ENCODE measurements at regions not wholly inside any gene's neighbourhood (a gene's known extent, or its start where the extent isn't known, plus 50 kb on each side); places are given as distances from the start of the nearest gene placed in this dataset.

- no peak overlapping the region for H3K27ac ChIP-seq (ENCODE audit: poor library complexity, severe bottlenecking)
- ATAC-seq (ENCODE audit: low read depth) (no peak), DNase-seq (ENCODE audit: low spot score) (no peak)
- no peaks in the 10 kb centered on the region for H3K4me1 ChIP-seq (ENCODE audit: insufficient read depth, poor library complexity, severe bottlenecking)
- H3K4me3 ChIP-seq (ENCODE audit: severe bottlenecking) = no peak overlapping the region
- no peaks in the 10 kb centered on the region for H3K9me3 ChIP-seq (ENCODE audit: severe bottlenecking)
- no peaks in the 10 kb centered on the region for H3K27me3 ChIP-seq (ENCODE audit: insufficient read depth, poor library complexity, severe bottlenecking)
- no peaks in the 10 kb centered on the region for H3K36me3 ChIP-seq (ENCODE audit: low read depth)
- no peak for TF ChIP-seq CTCF (IDR thresholded peaks at IDR 0.05; ENCODE audit: poor library complexity, severe bottlenecking)
Measured at GRCh38 chr13:105608104-105608503, 927.4 kb downstream of the EFNB2 start.

- DNase-seq (ENCODE audit: low spot score) (no peak), ATAC-seq (ENCODE audit: low read depth) (no peak)
- no peak overlapping the region for H3K4me3 ChIP-seq (ENCODE audit: severe bottlenecking)
- H3K36me3 ChIP-seq (ENCODE audit: low read depth) = no peaks in the 10 kb centered on the region
- no peaks in the 10 kb centered on the region for H3K9me3 ChIP-seq (ENCODE audit: severe bottlenecking)
- H3K4me1 ChIP-seq (ENCODE audit: insufficient read depth, poor library complexity, severe bottlenecking) = no peaks in the 10 kb centered on the region
- no peaks in the 10 kb centered on the region for H3K27me3 ChIP-seq (ENCODE audit: insufficient read depth, poor library complexity, severe bottlenecking)
- no peak overlapping the region for H3K27ac ChIP-seq (ENCODE audit: poor library complexity, severe bottlenecking)
- no peak for TF ChIP-seq CTCF (IDR thresholded peaks at IDR 0.05; ENCODE audit: poor library complexity, severe bottlenecking)
Measured at GRCh38 chr13:105607426-105607825, 928.0 kb downstream of the EFNB2 start.

- Histone ChIP-seq H3K27ac (ENCODE audit: poor library complexity, severe bottlenecking) (no peak overlapping the region), H3K36me3 (ENCODE audit: low read depth) (no peaks in the 10 kb centered on the region), H3K9me3 (ENCODE audit: severe bottlenecking) (no peaks in the 10 kb centered on the region), H3K4me1 (ENCODE audit: insufficient read depth, poor library complexity, severe bottlenecking) (no peaks in the 10 kb centered on the region), H3K4me3 (ENCODE audit: severe bottlenecking) (no peak overlapping the region), H3K27me3 (ENCODE audit: insufficient read depth, poor library complexity, severe bottlenecking) (no peaks in the 10 kb centered on the region)
- no peak for TF ChIP-seq CTCF (IDR thresholded peaks at IDR 0.05; ENCODE audit: poor library complexity, severe bottlenecking)
- no peak for DNase-seq (ENCODE audit: low spot score)
- no peak for ATAC-seq (ENCODE audit: low read depth)
Measured at GRCh38 chr13:105607016-105607415, 928.4 kb downstream of the EFNB2 start.

GRCh38 chr13:105602956-105603670 lies 932.3 kb downstream of the EFNB2 start:
- Histone ChIP-seq H3K27me3 (ENCODE audit: insufficient read depth, poor library complexity, severe bottlenecking) (no peaks in the 10 kb centered on the region), H3K4me3 (ENCODE audit: severe bottlenecking) (no peak overlapping the region), H3K27ac (ENCODE audit: poor library complexity, severe bottlenecking) (no peak overlapping the region), H3K36me3 (ENCODE audit: low read depth) (no peaks in the 10 kb centered on the region), H3K9me3 (ENCODE audit: severe bottlenecking) (no peaks in the 10 kb centered on the region), H3K4me1 (ENCODE audit: insufficient read depth, poor library complexity, severe bottlenecking) (no peaks in the 10 kb centered on the region)
- DNase-seq (ENCODE audit: low spot score) (no peak), ATAC-seq (ENCODE audit: low read depth) (no peak)
- no peak for TF ChIP-seq CTCF (IDR thresholded peaks at IDR 0.05; ENCODE audit: poor library complexity, severe bottlenecking)

- DNase-seq (ENCODE audit: low spot score) = no peak
- Histone ChIP-seq H3K9me3 (ENCODE audit: severe bottlenecking) (no peaks in the 10 kb centered on the region), H3K27me3 (ENCODE audit: insufficient read depth, poor library complexity, severe bottlenecking) (no peaks in the 10 kb centered on the region), H3K4me1 (ENCODE audit: insufficient read depth, poor library complexity, severe bottlenecking) (no peaks in the 10 kb centered on the region), H3K36me3 (ENCODE audit: low read depth) (no peaks in the 10 kb centered on the region), H3K27ac (ENCODE audit: poor library complexity, severe bottlenecking) (no peak overlapping the region), H3K4me3 (ENCODE audit: severe bottlenecking) (no peak overlapping the region)
- no peak for TF ChIP-seq CTCF (IDR thresholded peaks at IDR 0.05; ENCODE audit: poor library complexity, severe bottlenecking)
- ATAC-seq (ENCODE audit: low read depth) = no peak
Measured at GRCh38 chr13:105599477-105600037, 935.9 kb downstream of the EFNB2 start.

Data from RWPE2 (cell line).